OCI-LY7 (cell line): ENCODE measurements at regions not wholly inside any gene's neighbourhood (a gene's known extent, or its start where the extent isn't known, plus 50 kb on each side); places are given as distances from the start of the nearest gene placed in this dataset.

Experiments
- EZH2phosphoT487 ChIP-seq: fragments of 200-600 bp; sonication (generic); IDR thresholded peaks from 2 replicates; pipeline ENCODE4 v1.6.1; 2018; ENCODE audit warnings: low read depth, borderline replicate concordance, mild to moderate bottlenecking, mixed run types, antibody characterized with exemption, low read length, moderate library complexity, mixed read lengths
- TF ChIP-seq, protein P1 (sequence below): fragments of 200-600 bp; sonication (generic); conservative IDR thresholded peaks from 2 replicates; pipeline ENCODE4 v1.5.1; 2014; ENCODE audit warnings: mild to moderate bottlenecking, antibody characterized with exemption, low read length, moderate library complexity, mixed read lengths

DNA sequence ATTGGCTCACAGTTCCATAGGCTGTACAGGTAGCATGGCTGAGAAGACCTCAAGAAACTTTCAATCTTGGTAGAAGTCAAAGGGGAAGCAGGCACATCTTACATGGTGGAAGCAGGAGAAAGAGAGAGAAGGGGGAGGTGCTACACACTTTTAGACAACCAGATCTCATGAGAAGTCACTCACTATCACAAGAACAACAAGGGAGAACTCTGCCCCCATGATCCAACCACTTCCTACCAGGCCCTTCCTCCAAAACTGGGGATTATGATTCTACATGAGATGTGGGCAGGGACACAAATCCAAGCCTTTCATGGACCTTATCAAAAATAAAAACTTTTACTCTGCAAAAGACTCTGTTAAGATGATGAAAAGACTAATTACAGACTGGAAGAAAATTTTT, 183.2 kb upstream of the TRIM24 start:
- TF ChIP-seq, protein P1, sequence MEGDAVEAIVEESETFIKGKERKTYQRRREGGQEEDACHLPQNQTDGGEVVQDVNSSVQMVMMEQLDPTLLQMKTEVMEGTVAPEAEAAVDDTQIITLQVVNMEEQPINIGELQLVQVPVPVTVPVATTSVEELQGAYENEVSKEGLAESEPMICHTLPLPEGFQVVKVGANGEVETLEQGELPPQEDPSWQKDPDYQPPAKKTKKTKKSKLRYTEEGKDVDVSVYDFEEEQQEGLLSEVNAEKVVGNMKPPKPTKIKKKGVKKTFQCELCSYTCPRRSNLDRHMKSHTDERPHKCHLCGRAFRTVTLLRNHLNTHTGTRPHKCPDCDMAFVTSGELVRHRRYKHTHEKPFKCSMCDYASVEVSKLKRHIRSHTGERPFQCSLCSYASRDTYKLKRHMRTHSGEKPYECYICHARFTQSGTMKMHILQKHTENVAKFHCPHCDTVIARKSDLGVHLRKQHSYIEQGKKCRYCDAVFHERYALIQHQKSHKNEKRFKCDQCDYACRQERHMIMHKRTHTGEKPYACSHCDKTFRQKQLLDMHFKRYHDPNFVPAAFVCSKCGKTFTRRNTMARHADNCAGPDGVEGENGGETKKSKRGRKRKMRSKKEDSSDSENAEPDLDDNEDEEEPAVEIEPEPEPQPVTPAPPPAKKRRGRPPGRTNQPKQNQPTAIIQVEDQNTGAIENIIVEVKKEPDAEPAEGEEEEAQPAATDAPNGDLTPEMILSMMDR: no peak
- TF ChIP-seq EZH2phosphoT487: no peak
